ENCODE measurements at regions not wholly inside any gene's neighbourhood (a gene's known extent, or its start where the extent isn't known, plus 50 kb on each side); places are given as distances from the start of the nearest gene placed in this dataset.

- no peak for DNase-seq
These were observed 50.2 kb upstream of the AKR1E2 start for GRCh38 chr10:4775808-4776207.

- DNase-seq, result no peak
These were observed 53.8 kb upstream of the AKR1E2 start for GRCh38 chr10:4772202-4772570.

GRCh38 chr10:4771554-4772201, 54.3 kb upstream of the AKR1E2 start:
- DNase-seq, result no peak

GRCh38 chr10:4770801-4771553, 55.0 kb upstream of the AKR1E2 start:
- DNase-seq, result no peak

- no peak for DNase-seq
These were observed 57.6 kb upstream of the AKR1E2 start for GRCh38 chr10:4768416-4768815.

- peak in 1 of 2 donors; percentile 3 for DNase-seq
These were observed 58.8 kb upstream of the AKR1E2 start for GRCh38 chr10:4767033-4767814.

- no peak for DNase-seq
These were observed 59.6 kb upstream of the AKR1E2 start for GRCh38 chr10:4766454-4766853.

GRCh38 chr10:4765428-4765827, 60.6 kb upstream of the AKR1E2 start:
- DNase-seq, result no peak

- DNase-seq, result no peak
These were observed 62.0 kb upstream of the AKR1E2 start for GRCh38 chr10:4763960-4764428.

- DNase-seq, result no peak
These were observed 62.5 kb upstream of the AKR1E2 start for GRCh38 chr10:4763513-4763912.

GRCh38 chr10:4758256-4758655, 67.8 kb upstream of the AKR1E2 start:
- no peak for DNase-seq

GRCh38 chr10:4755286-4755989, 70.6 kb upstream of the AKR1E2 start:
- no peak for DNase-seq

GRCh38 chr10:4754143-4754542, 71.9 kb upstream of the AKR1E2 start:
- DNase-seq, result no peak

GRCh38 chr10:4751211-4751610, 74.8 kb upstream of the AKR1E2 start:
- DNase-seq, result no peak

- no peak for DNase-seq
These were observed 76.8 kb upstream of the AKR1E2 start for GRCh38 chr10:4749271-4749574.

- no peak for DNase-seq
These were observed 77.3 kb upstream of the AKR1E2 start for GRCh38 chr10:4748491-4749270.

GRCh38 chr10:4742217-4742616, 83.8 kb upstream of the AKR1E2 start:
- DNase-seq, result no peak

GRCh38 chr10:4740471-4740870, 85.5 kb upstream of the AKR1E2 start:
- DNase-seq, result no peak

GRCh38 chr10:4736608-4737007, 89.4 kb upstream of the AKR1E2 start:
- no peak for DNase-seq

- DNase-seq, result no peak
These were observed 89.8 kb upstream of the AKR1E2 start for GRCh38 chr10:4736183-4736582.

GRCh38 chr10:4733843-4734224, 92.2 kb upstream of the AKR1E2 start:
- no peak for DNase-seq

GRCh38 chr10:4733150-4733842, 92.7 kb upstream of the AKR1E2 start:
- no peak for DNase-seq
